Chondrocyte (in vitro differentiated cells): ENCODE measurements at regions not wholly inside any gene's neighbourhood (a gene's known extent, or its start where the extent isn't known, plus 50 kb on each side); places are given as distances from the start of the nearest gene placed in this dataset.

Source experiments
- DNase-seq: peaks from one replicate; pipeline ENCODE4 v3.0.0; 2021; ENCODE audit warnings: mixed read lengths, low spot score
- H3K27ac Mint-ChIP-seq: one replicate; pipeline ENCODE4 v1.8.0; 2021; ENCODE audit warnings: mild to moderate bottlenecking, moderate library complexity, mixed read lengths; ENCODE audit not compliant: unreplicated experiment
- H3K27me3 Mint-ChIP-seq: 2 replicates; pipeline ENCODE4 v1.8.0; 2021; ENCODE audit warnings: low read depth, mixed read lengths
- H3K36me3 Mint-ChIP-seq: 2 replicates; pipeline ENCODE4 v1.8.0; 2021; ENCODE audit warnings: low read depth, mixed read lengths
- H3K4me1 Mint-ChIP-seq: 2 replicates; pipeline ENCODE4 v1.8.0; 2021; ENCODE audit warnings: low read depth, mild to moderate bottlenecking, mixed read lengths
- H3K4me3 Mint-ChIP-seq: one replicate; pipeline ENCODE4 v1.8.0; 2021; ENCODE audit warnings: mild to moderate bottlenecking, moderate library complexity, mixed read lengths; ENCODE audit not compliant: unreplicated experiment
- H3K9me3 Mint-ChIP-seq: 2 replicates; pipeline ENCODE4 v1.8.0; 2021; ENCODE audit warnings: low read depth, mixed read lengths
- TF ChIP-seq, protein P1 (sequence below): fragments of 200-600 bp; sonication (generic); IDR thresholded peaks from 2 replicates; pipeline ENCODE4 v1.5.0; 2021; ENCODE audit warnings: antibody characterized with exemption, mild to moderate bottlenecking, moderate library complexity

DNA sequence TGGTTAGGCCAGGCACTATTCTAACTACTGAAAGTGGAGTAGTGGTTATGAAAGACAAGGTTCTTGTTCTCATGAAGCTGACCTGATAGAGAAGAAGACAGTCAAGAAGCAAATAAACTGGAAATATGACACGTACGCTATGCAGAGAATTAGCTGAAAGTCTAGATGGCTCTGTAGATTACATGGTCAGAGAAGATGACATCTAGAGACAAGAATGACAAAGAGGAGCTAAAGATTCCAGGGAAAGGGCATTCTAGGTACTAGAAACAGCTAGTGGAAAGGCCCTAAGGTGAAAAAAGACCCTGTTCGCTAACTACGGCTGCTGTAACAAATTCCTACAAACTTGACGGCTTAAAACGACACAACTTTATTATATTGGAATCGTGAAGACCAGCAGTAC, 68.0 kb upstream of the NRIP1 start:
- TF ChIP-seq, protein P1, sequence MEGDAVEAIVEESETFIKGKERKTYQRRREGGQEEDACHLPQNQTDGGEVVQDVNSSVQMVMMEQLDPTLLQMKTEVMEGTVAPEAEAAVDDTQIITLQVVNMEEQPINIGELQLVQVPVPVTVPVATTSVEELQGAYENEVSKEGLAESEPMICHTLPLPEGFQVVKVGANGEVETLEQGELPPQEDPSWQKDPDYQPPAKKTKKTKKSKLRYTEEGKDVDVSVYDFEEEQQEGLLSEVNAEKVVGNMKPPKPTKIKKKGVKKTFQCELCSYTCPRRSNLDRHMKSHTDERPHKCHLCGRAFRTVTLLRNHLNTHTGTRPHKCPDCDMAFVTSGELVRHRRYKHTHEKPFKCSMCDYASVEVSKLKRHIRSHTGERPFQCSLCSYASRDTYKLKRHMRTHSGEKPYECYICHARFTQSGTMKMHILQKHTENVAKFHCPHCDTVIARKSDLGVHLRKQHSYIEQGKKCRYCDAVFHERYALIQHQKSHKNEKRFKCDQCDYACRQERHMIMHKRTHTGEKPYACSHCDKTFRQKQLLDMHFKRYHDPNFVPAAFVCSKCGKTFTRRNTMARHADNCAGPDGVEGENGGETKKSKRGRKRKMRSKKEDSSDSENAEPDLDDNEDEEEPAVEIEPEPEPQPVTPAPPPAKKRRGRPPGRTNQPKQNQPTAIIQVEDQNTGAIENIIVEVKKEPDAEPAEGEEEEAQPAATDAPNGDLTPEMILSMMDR = no peak
- DNase-seq = no peak
- Mint-ChIP-seq H3K4me3 (no peak overlapping the region), H3K27ac (no peak overlapping the region), H3K27me3 (peaks cover under 1% of the 10 kb centered on the region), H3K4me1 (no peaks in the 10 kb centered on the region), H3K36me3 (no peaks in the 10 kb centered on the region), H3K9me3 (no peaks in the 10 kb centered on the region)

DNA sequence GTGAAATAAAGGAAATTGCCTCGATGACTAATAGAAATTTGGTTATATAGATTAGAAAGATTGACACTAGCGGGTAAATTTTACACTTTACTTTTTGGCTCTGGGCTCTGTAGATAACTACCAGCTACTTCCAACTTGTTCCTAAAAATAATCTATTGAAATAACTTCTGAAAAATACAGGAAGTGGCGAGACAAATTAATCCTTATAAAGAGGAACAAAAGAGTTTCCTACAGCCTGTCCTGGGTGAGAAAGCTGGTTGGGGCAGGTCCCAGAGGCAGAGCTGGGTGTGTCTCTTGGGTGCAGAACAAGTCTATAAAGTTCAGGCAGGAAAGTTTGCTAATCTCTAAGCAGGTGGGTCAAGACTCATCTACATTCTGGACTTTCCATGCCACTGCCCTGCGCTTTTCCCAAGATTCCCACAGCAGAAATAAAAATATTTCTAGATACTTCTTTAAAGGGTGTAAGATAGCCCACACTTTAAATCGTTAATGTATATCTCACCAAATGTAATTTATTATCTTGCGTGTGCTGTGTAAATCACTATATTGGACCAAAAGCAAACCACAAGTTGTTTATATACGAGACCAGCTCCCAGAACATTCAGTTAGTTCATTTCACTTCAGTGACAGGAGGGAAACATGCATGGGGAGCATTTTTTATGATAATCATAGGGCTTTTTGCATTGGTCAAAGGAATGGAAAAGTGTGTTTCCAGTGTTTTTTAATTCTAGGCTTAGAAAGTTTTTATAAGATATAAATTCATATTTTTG, 70.1 kb upstream of the NRIP1 start:
- TF ChIP-seq, protein P1 = no peak
- Mint-ChIP-seq H3K27ac (no peak overlapping the region), H3K27me3 (peaks cover 13% of the 10 kb centered on the region)

GRCh38 chr21:15135867-15136629, 71.2 kb upstream of the NRIP1 start:
- peaks cover 9% of the 10 kb centered on the region for H3K4me1 Mint-ChIP-seq
- H3K4me3 Mint-ChIP-seq = no peak overlapping the region
- TF ChIP-seq, protein P1 = no peak
- no peak overlapping the region for H3K27ac Mint-ChIP-seq
- DNase-seq = no peak
- no peaks in the 10 kb centered on the region for H3K36me3 Mint-ChIP-seq
- H3K27me3 Mint-ChIP-seq = peaks cover 22% of the 10 kb centered on the region
- H3K9me3 Mint-ChIP-seq = no peaks in the 10 kb centered on the region

More for the DNA sequence above, 70.1 kb upstream of the NRIP1 start:
- Mint-ChIP-seq H3K36me3 (no peaks in the 10 kb centered on the region), H3K4me3 (no peak overlapping the region), H3K9me3 (no peaks in the 10 kb centered on the region), H3K4me1 (peaks cover 1% of the 10 kb centered on the region)
- no peak for DNase-seq

GRCh38 chr21:15138490-15138889, 73.7 kb upstream of the NRIP1 start:
- Mint-ChIP-seq H3K27me3 (peaks cover 22% of the 10 kb centered on the region), H3K4me1 (peaks cover 9% of the 10 kb centered on the region), H3K9me3 (no peaks in the 10 kb centered on the region), H3K4me3 (no peak overlapping the region), H3K36me3 (no peaks in the 10 kb centered on the region), H3K27ac (no peak overlapping the region)
- DNase-seq = no peak
- TF ChIP-seq, protein P1 = no peak

DNA sequence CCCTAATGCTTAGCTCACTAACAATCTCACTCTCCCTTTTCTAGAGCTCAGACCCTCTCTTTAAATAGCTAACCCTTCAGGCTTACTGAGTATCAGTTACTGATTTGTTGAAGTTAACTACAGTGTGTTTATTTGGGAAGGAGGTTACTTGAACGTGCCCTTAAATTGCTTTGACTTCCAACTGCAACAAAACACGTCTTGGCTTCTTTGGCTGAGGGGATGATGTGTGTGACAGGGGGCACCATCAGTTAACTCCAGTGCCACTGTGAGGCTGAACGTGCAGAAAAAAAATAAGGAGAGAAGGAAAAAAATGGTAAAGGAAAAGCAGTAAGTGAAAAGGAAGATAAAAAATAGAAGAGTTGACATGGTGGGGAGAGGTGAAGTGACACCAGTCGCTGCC, 75.1 kb upstream of the NRIP1 start:
- H3K9me3 Mint-ChIP-seq = no peaks in the 10 kb centered on the region
- peaks cover 22% of the 10 kb centered on the region for H3K27me3 Mint-ChIP-seq
- TF ChIP-seq, protein P1 = no peak
- peaks cover 9% of the 10 kb centered on the region for H3K4me1 Mint-ChIP-seq
- no peak overlapping the region for H3K27ac Mint-ChIP-seq
- no peak overlapping the region for H3K4me3 Mint-ChIP-seq
- DNase-seq = no peak
- H3K36me3 Mint-ChIP-seq = no peaks in the 10 kb centered on the region
